SK-N-SH (cell line): ENCODE measurements at regions not wholly inside any gene's neighbourhood (a gene's known extent, or its start where the extent isn't known, plus 50 kb on each side); places are given as distances from the start of the nearest gene placed in this dataset.

Source experiments
- CTCF ChIA-PET: fragments of 300-600, 350-600 bp; formaldehyde crosslinking; extraction: SDS; loops from one replicate; lab custom pipeline; 2021; lab: Yijun Ruan, JAX
- POLR2A ChIA-PET: fragments of 350-600 bp; sonication (Branson Sonifier 250); formaldehyde crosslinking; extraction: SDS; loops from one replicate; lab custom pipeline; 2020; ENCODE audit warnings: antibody characterized with exemption, inconsistent platforms; lab: Yijun Ruan, JAX
- DNase-seq: peaks from one replicate; pipeline ENCODE4 v3.0.0; 2012
- H2AFZ ChIP-seq: fragments of 200-600 bp; sonication (generic); 2 replicates; pipeline ENCODE4 v1.8.1; 2016; ENCODE audit warnings: antibody characterized with exemption, mild to moderate bottlenecking, low read depth
- H3F3A ChIP-seq: fragments of 200-600 bp; sonication (generic); replicated peaks from 2 replicates; pipeline ENCODE3; 2016; ENCODE audit warnings: antibody characterized with exemption, mild to moderate bottlenecking; ENCODE audit not compliant: insufficient read depth
- H3K27ac ChIP-seq, 2 experiments: fragments of 200-500 bp in 1 of 2; fragments of 200-600 bp in 1 of 2; sonication (Bioruptor generic) in 1 of 2; sonication (generic), shearing (Covaris generic) in 1 of 2; 2 replicates each; pipeline versions ENCODE4 v1.5.1 to v1.6.1; 2014 to 2016; ENCODE audit warnings: low read depth in 2 of 2, inconsistent platforms in 1 of 2, low read length in 1 of 2, mild to moderate bottlenecking in 1 of 2, mixed read lengths in 1 of 2
- H3K27me3 ChIP-seq: fragments of 200-600 bp; sonication (generic), shearing (Covaris generic); 2 replicates; pipeline ENCODE4 v1.6.1; 2016; ENCODE audit warnings: mixed run types; ENCODE audit not compliant: insufficient read depth
- H3K36me3 ChIP-seq, 2 experiments: fragments of 200-500 bp in 1 of 2; fragments of 200-600 bp in 1 of 2; sonication (Bioruptor generic) in 1 of 2; sonication (generic) in 1 of 2; replicated peaks in 1 of 2; 2 replicates each; pipeline versions ENCODE3 to v1.5.1; 2014 to 2016; ENCODE audit warnings: low read length in 1 of 2, mild to moderate bottlenecking in 1 of 2; ENCODE audit not compliant: insufficient read depth in 2 of 2, control insufficient read depth in 1 of 2
- H3K4me1 ChIP-seq, 2 experiments: fragments of 200-500 bp in 1 of 2; fragments of 200-600 bp in 1 of 2; sonication (Bioruptor generic) in 1 of 2; sonication (generic), shearing (Covaris generic) in 1 of 2; 2 replicates each; pipeline versions ENCODE4 v1.5.1 to v1.6.1; 2014 to 2016; ENCODE audit warnings: low read depth in 1 of 2, low read length in 1 of 2, mixed run types in 1 of 2; ENCODE audit not compliant: insufficient read depth in 2 of 2, control insufficient read depth in 1 of 2
- H3K4me2 ChIP-seq: fragments of 200-600 bp; sonication (generic), shearing (Covaris generic); 2 replicates; pipeline ENCODE4 v1.6.1; 2017; ENCODE audit warnings: mixed run types
- H3K4me3 ChIP-seq, 2 experiments: fragments of 200-500 bp in 1 of 2; fragments of 200-600 bp in 1 of 2; sonication (Bioruptor generic) in 1 of 2; sonication (generic), shearing (Covaris generic) in 1 of 2; 2 replicates each; pipeline versions ENCODE4 v1.5.1 to v1.8.1; 2014 to 2016; ENCODE audit warnings: low read depth in 2 of 2, inconsistent platforms in 1 of 2, low read length in 1 of 2, mild to moderate bottlenecking in 1 of 2, mixed read lengths in 1 of 2, moderate library complexity in 1 of 2
- H3K79me2 ChIP-seq: fragments of 200-600 bp; sonication (generic); 2 replicates; pipeline ENCODE4 v1.8.1; 2017; ENCODE audit warnings: mild to moderate bottlenecking; ENCODE audit not compliant: insufficient read depth
- H3K9ac ChIP-seq: fragments of 200-600 bp; sonication (generic); 2 replicates; pipeline ENCODE4 v1.6.1; 2017; ENCODE audit warnings: mixed run types
- H3K9me2 ChIP-seq: fragments of 200-600 bp; sonication (generic); 2 replicates; pipeline ENCODE4 v1.6.1; 2017; ENCODE audit warnings: mixed run types
- H3K9me3 ChIP-seq: fragments of 200-600 bp; sonication (generic); 2 replicates; pipeline ENCODE4 v1.6.1; 2017; ENCODE audit warnings: mixed run types, mild to moderate bottlenecking, moderate library complexity
- H4K20me1 ChIP-seq: fragments of 200-600 bp; sonication (generic); 2 replicates; pipeline ENCODE4 v1.6.1; 2017; ENCODE audit warnings: mild to moderate bottlenecking, mixed run types; ENCODE audit not compliant: insufficient read depth
- CHD2 ChIP-seq: fragments of 150-350 bp; IDR thresholded peaks from 2 replicates; pipeline ENCODE4 v1.6.1; 2018; ENCODE audit warnings: low read length; ENCODE audit not compliant: partially characterized antibody
- ELF1 ChIP-seq: IDR thresholded peaks from 2 replicates; pipeline ENCODE4 v1.4.0; 2012
- EP300 ChIP-seq, 2 experiments: IDR thresholded peaks; 2 replicates each; pipeline versions ENCODE4 v1.4.0 to v1.6.1; 2012; ENCODE audit warnings: borderline replicate concordance in 1 of 2, low read depth in 1 of 2, low read length in 1 of 2
- FOXJ3 ChIP-seq: sonication (generic); formaldehyde crosslinking; IDR thresholded peaks from 2 replicates; pipeline ENCODE4 v1.5.1; 2020; ENCODE audit warnings: mild to moderate bottlenecking, missing genetic modification reagents
- GATA2 ChIP-seq: sonication (generic); formaldehyde crosslinking; IDR thresholded peaks from 2 replicates; pipeline ENCODE4 v1.5.0; 2020; ENCODE audit warnings: mild to moderate bottlenecking, missing genetic modification reagents
- MAX ChIP-seq: IDR thresholded peaks from 2 replicates; pipeline ENCODE4 v1.4.0; 2012; ENCODE audit warnings: low read depth
- MEF2A ChIP-seq: IDR thresholded peaks from 2 replicates; pipeline ENCODE4 v1.4.0; 2012; ENCODE audit warnings: low read depth, borderline replicate concordance
- POLR2AphosphoS5 ChIP-seq: IDR thresholded peaks from 2 replicates; pipeline ENCODE4 v1.6.1; 2012; ENCODE audit warnings: low read depth, low read length
- RAD21 ChIP-seq: IDR thresholded peaks from 2 replicates; pipeline ENCODE4 v1.6.1; 2012; ENCODE audit warnings: mild to moderate bottlenecking, low read length
- RCOR1 ChIP-seq: fragments of 150-350 bp; IDR thresholded peaks from 2 replicates; pipeline ENCODE4 v1.6.1; 2017; ENCODE audit warnings: antibody characterized with exemption, low read length
- RXRA ChIP-seq: IDR thresholded peaks from 2 replicates; pipeline ENCODE4 v1.4.0; 2012; ENCODE audit warnings: low read depth, mild to moderate bottlenecking, borderline replicate concordance
- SMC3 ChIP-seq: IDR thresholded peaks from 2 replicates; pipeline ENCODE4 v1.6.1; 2012; ENCODE audit warnings: low read depth, low read length, improper control_type of control experiment
- TAF1 ChIP-seq: IDR thresholded peaks from 2 replicates; pipeline ENCODE4 v1.6.1; 2012; ENCODE audit warnings: low read depth, mild to moderate bottlenecking, low read length, moderate library complexity, borderline replicate concordance
- TCF12 ChIP-seq: IDR thresholded peaks from 2 replicates; pipeline ENCODE4 v1.4.0; 2012
- TEAD4 ChIP-seq: IDR thresholded peaks from 2 replicates; pipeline ENCODE4 v1.4.0; 2012; ENCODE audit warnings: mild to moderate bottlenecking, borderline replicate concordance; ENCODE audit not compliant: insufficient read depth
- USF2 ChIP-seq: fragments of 150-350 bp; IDR thresholded peaks from 2 replicates; pipeline ENCODE4 v1.6.1; 2017; ENCODE audit warnings: antibody characterized with exemption, low read length, low read depth, borderline replicate concordance
- YY1 ChIP-seq: IDR thresholded peaks from 2 replicates; pipeline ENCODE4 v1.4.0; 2012; ENCODE audit warnings: low read depth, mild to moderate bottlenecking
- ZBTB33 ChIP-seq: IDR thresholded peaks from 2 replicates; pipeline ENCODE4 v1.4.0; 2012; ENCODE audit warnings: low read depth, borderline replicate concordance
- WGBS: methylation state at CpG from one replicate; pipeline ENCODE4 v1.1.6; 2017; ENCODE audit warnings: low lambda C conversion rate; 5-methylcytosine and 5-hydroxymethylcytosine counted together
- TF ChIP-seq, protein P1 (sequence below): IDR thresholded peaks from 2 replicates; pipeline ENCODE4 v1.6.1; 2012; ENCODE audit warnings: mild to moderate bottlenecking, low read depth, low read length, moderate library complexity
- TF ChIP-seq, protein P2 (sequence below): fragments of 200-600 bp; sonication (generic); IDR thresholded peaks from 2 replicates; pipeline ENCODE4 v1.6.1; 2017; ENCODE audit warnings: antibody characterized with exemption, mild to moderate bottlenecking, moderate library complexity

- Histone ChIP-seq H3K9ac (no peak overlapping the region), H3K27ac (no peak overlapping the region), H4K20me1 (no peaks in the 10 kb centered on the region), H3K4me1 (no peaks in the 10 kb centered on the region), H2AFZ (no peak overlapping the region)
- TF ChIP-seq CHD2 = no peak
- no peak for TF ChIP-seq FOXJ3
- no peak for TF ChIP-seq RXRA
- no peak for TF ChIP-seq POLR2AphosphoS5
- no peak for TF ChIP-seq GATA2 (CRISPR knock-in tag)
- TF ChIP-seq SMC3 = no peak
- TF ChIP-seq, protein P1, sequence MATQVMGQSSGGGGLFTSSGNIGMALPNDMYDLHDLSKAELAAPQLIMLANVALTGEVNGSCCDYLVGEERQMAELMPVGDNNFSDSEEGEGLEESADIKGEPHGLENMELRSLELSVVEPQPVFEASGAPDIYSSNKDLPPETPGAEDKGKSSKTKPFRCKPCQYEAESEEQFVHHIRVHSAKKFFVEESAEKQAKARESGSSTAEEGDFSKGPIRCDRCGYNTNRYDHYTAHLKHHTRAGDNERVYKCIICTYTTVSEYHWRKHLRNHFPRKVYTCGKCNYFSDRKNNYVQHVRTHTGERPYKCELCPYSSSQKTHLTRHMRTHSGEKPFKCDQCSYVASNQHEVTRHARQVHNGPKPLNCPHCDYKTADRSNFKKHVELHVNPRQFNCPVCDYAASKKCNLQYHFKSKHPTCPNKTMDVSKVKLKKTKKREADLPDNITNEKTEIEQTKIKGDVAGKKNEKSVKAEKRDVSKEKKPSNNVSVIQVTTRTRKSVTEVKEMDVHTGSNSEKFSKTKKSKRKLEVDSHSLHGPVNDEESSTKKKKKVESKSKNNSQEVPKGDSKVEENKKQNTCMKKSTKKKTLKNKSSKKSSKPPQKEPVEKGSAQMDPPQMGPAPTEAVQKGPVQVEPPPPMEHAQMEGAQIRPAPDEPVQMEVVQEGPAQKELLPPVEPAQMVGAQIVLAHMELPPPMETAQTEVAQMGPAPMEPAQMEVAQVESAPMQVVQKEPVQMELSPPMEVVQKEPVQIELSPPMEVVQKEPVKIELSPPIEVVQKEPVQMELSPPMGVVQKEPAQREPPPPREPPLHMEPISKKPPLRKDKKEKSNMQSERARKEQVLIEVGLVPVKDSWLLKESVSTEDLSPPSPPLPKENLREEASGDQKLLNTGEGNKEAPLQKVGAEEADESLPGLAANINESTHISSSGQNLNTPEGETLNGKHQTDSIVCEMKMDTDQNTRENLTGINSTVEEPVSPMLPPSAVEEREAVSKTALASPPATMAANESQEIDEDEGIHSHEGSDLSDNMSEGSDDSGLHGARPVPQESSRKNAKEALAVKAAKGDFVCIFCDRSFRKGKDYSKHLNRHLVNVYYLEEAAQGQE = no peak
- TF ChIP-seq, protein P2, sequence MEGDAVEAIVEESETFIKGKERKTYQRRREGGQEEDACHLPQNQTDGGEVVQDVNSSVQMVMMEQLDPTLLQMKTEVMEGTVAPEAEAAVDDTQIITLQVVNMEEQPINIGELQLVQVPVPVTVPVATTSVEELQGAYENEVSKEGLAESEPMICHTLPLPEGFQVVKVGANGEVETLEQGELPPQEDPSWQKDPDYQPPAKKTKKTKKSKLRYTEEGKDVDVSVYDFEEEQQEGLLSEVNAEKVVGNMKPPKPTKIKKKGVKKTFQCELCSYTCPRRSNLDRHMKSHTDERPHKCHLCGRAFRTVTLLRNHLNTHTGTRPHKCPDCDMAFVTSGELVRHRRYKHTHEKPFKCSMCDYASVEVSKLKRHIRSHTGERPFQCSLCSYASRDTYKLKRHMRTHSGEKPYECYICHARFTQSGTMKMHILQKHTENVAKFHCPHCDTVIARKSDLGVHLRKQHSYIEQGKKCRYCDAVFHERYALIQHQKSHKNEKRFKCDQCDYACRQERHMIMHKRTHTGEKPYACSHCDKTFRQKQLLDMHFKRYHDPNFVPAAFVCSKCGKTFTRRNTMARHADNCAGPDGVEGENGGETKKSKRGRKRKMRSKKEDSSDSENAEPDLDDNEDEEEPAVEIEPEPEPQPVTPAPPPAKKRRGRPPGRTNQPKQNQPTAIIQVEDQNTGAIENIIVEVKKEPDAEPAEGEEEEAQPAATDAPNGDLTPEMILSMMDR = no peak
- no peak for TF ChIP-seq EP300 (IDR thresholded peaks at IDR 0.05; ENCODE audit: borderline replicate concordance in 1 of 2, low read depth in 1 of 2, low read length in 1 of 2)
- no peak for TF ChIP-seq RAD21
- no peak for TF ChIP-seq TEAD4
- TF ChIP-seq MEF2A = no peak
- no peak for TF ChIP-seq RCOR1
- TF ChIP-seq YY1 = no peak
- TF ChIP-seq ELF1 = no peak
- TF ChIP-seq MAX = no peak
- TF ChIP-seq TCF12 = no peak
- TF ChIP-seq ZBTB33 = no peak
- no peak for TF ChIP-seq USF2
- TF ChIP-seq TAF1 = no peak
- TF ChIP-seq, all 33 proteins: peak for 0
- H3K4me2 ChIP-seq = no peak overlapping the region
- no peaks in the 10 kb centered on the region for H3K9me2 ChIP-seq
- no peaks in the 10 kb centered on the region for H3K36me3 ChIP-seq
- WGBS = 1% methylated on average over 11 of the region's 11 CpGs
- no peak overlapping the region for H3K4me3 ChIP-seq
- peaks cover 85% of the 10 kb centered on the region for H3K27me3 ChIP-seq
- H3F3A ChIP-seq = no peaks in the 10 kb centered on the region
- H3K79me2 ChIP-seq = no peaks in the 10 kb centered on the region
- no peaks in the 10 kb centered on the region for H3K9me3 ChIP-seq
- no peak for DNase-seq
- CTCF ChIA-PET = no interaction called here
- POLR2A ChIA-PET = no interaction called here
Observed at GRCh38 chr5:2173151-2173834, 290.6 kb upstream of the IRX4 start.
